Psoas muscle (tissue), 7 donors: ENCODE measurements at regions not wholly inside any gene's neighbourhood (a gene's known extent, or its start where the extent isn't known, plus 50 kb on each side); places are given as distances from the start of the nearest gene placed in this dataset.
A peak's percentile ranks its signal among the peaks of the same experiment; 100 is the strongest.

Source experiments
- ATAC-seq, 4 donors: fragments of 200-7000 bp; cut with Tn5 transposase; one replicate each; pipeline ENCODE4 v1.9.1; 2020; ENCODE audit warnings: moderate library complexity in 3 of 4, mild to moderate bottlenecking in 2 of 4
- DNase-seq, 2 donors: peaks; one replicate each; pipeline ENCODE4 v3.0.0-alpha.2; 2020
- H3K27ac ChIP-seq: fragments of 200-600 bp; one replicate; pipeline ENCODE4 v1.8.0; 2022
- H3K27me3 ChIP-seq, 3 donors: fragments of 200-600 bp in 1 of 3; one replicate each; pipeline versions ENCODE4 v1.6.1 to v1.8.0; 2013 to 2022; ENCODE audit warnings: low read length in 2 of 3, mild to moderate bottlenecking in 2 of 3, moderate library complexity in 1 of 3; ENCODE audit not compliant: insufficient read depth in 3 of 3
- H3K36me3 ChIP-seq, 2 donors: fragments of 200-600 bp in 1 of 2; one replicate each; pipeline versions ENCODE4 v1.6.1 to v1.8.0; 2013 to 2022; ENCODE audit warnings: low read depth in 1 of 2, mild to moderate bottlenecking in 1 of 2, moderate library complexity in 1 of 2; ENCODE audit not compliant: insufficient read depth in 1 of 2
- H3K4me1 ChIP-seq: fragments of 200-600 bp; one replicate; pipeline ENCODE4 v1.8.0; 2022
- H3K4me3 ChIP-seq: fragments of 200-600 bp; one replicate; pipeline ENCODE4 v1.8.0; 2022; ENCODE audit warnings: mild to moderate bottlenecking
- H3K9me3 ChIP-seq: fragments of 200-600 bp; one replicate; pipeline ENCODE4 v1.8.0; 2022
- CTCF ChIP-seq: fragments of 200-600 bp; IDR thresholded peaks from one replicate; pipeline ENCODE4 v1.8.0; 2022; ENCODE audit warnings: antibody characterized with exemption
- WGBS, 3 donors: extraction: QIAGEN DNeasy Blood & Tissue Kit; methylation state at CpG; one replicate each; pipeline versions ENCODE4 v1.1.6 to v1.1.7; 2013; 5-methylcytosine and 5-hydroxymethylcytosine counted together
- intact Hi-C, 2 donors: fragments of 100-400 bp; cut with DNase I; formaldehyde crosslinking; loops; one replicate each; pipeline versions ENCODE4 v1.11.0 to v1.14.2; 2022
- donor health status: healthy with polysubstance abuse.
- donor health status: DM: no; HTN: no; CAD: no; lungs with moderate emphysema.
- donor health status: Bipolar disorder and iron deficiency.
- donor health status: healthy.
- donor health status: DM: yes; HTN: yes; CAD: no.
- donor health status: DM: no; HTN: no; CAD: no.
- donor health status: DM: yes; HTN: yes; CAD: no.

GRCh38 chr7:155870334-155871180 is 58.3 kb upstream of the SHH start:
- Histone ChIP-seq H3K27ac (no peak overlapping the region), H3K9me3 (no peaks in the 10 kb centered on the region), H3K4me1 (no peaks in the 10 kb centered on the region), H3K4me3 (no peak overlapping the region), H3K36me3 (no peaks in the 10 kb centered on the region), H3K27me3 (peaks cover 0 to 6% (median 0%) of the 10 kb centered on the region in 3 donors)
- intact Hi-C loops = no loop called here
- ATAC-seq (no peak), DNase-seq (peak in 1 of 2 donors; percentile 23)
- 65 to 67% (median 65%) methylated on average over 16 of the region's 16 CpGs for WGBS, 3 donors
- no peak for TF ChIP-seq CTCF

GRCh38 chr7:155869784-155870076 is 57.5 kb upstream of the SHH start:
- H3K4me3 ChIP-seq = no peak overlapping the region
- H3K27me3 ChIP-seq = peaks cover 0 to 6% (median 0%) of the 10 kb centered on the region in 3 donors
- intact Hi-C loops = no loop called here
- 87 to 92% (median 88%) methylated on average over 13 of the region's 13 CpGs for WGBS, 3 donors
- ATAC-seq = no peak
- H3K4me1 ChIP-seq = no peaks in the 10 kb centered on the region
- DNase-seq = peak in 1 of 2 donors; percentile 15
- H3K27ac ChIP-seq = no peak overlapping the region
- H3K9me3 ChIP-seq = no peaks in the 10 kb centered on the region
- no peaks in the 10 kb centered on the region for H3K36me3 ChIP-seq
- TF ChIP-seq CTCF = no peak

DNA sequence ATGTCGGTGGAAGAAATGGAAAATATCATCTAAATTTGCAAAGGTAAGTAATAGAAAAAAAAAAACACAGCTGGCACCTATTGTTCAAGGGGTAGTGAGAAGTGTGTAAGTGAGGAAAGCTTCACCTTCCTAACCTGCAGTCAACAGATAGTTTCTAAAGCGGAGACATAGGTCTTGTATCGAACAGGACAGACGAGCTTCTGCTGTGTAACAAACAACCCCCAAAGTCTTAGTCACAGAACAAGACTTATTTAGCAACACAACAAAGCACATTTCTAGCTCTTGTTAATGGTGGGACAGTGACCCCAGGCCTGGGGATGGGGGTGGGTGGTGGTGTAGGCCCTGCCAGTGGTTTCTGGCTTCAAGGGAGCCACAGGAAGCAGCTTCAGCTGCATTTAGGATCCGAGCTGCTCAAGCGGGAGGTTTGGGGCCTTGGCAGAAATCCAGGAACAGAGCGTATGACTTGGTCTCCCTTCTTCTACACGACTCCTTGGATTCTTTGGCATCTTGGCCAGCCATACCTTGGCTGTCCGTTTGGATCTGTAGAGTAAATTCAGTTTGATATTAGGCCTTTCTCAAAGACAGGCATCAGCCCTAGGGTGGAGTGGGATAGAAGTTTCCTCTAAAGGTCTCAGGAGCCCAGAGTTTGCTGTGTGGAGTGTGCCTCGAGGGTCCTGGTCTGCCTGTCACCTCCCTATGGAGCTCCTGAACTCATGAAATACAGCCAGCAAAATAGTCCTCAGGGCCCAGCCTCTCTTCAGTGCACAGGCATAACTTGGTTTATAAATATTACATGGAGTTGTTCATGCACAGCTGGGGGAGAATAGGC is 56.9 kb upstream of the SHH start:
- ATAC-seq = no peak
- no peaks in the 10 kb centered on the region for H3K36me3 ChIP-seq
- TF ChIP-seq CTCF = no peak
- no peak overlapping the region for H3K4me3 ChIP-seq
- 80 to 84% (median 81%) methylated on average over 10 of the region's 10 CpGs for WGBS, 3 donors
- no peaks in the 10 kb centered on the region for H3K9me3 ChIP-seq
- no peak overlapping the region for H3K27ac ChIP-seq
- no peaks in the 10 kb centered on the region for H3K4me1 ChIP-seq
- H3K27me3 ChIP-seq = peaks cover 0 to 6% (median 0%) of the 10 kb centered on the region in 3 donors
- DNase-seq = no peak
- intact Hi-C loops = no loop called here

GRCh38 chr7:155867734-155868400 is 55.6 kb upstream of the SHH start:
- no peaks in the 10 kb centered on the region for H3K9me3 ChIP-seq
- intact Hi-C loops = no loop called here
- no peak for TF ChIP-seq CTCF
- H3K27me3 ChIP-seq = peaks cover 0 to 8% (median 0%) of the 10 kb centered on the region in 3 donors
- 50 to 79% (median 72%) methylated on average over 6 of the region's 6 CpGs for WGBS, 3 donors
- DNase-seq = no peak
- H3K4me1 ChIP-seq = no peaks in the 10 kb centered on the region
- no peak overlapping the region for H3K27ac ChIP-seq
- no peak overlapping the region for H3K4me3 ChIP-seq
- no peak for ATAC-seq
- H3K36me3 ChIP-seq = no peaks in the 10 kb centered on the region
